GM21529 (cell line): ENCODE measurements at regions not wholly inside any gene's neighbourhood (a gene's known extent, or its start where the extent isn't known, plus 50 kb on each side); places are given as distances from the start of the nearest gene placed in this dataset.
"Not testable (repeated sequence)": the region's sequence is repeated elsewhere in the genome, so short reads cannot be mapped to it uniquely, and the experiment has no call there.

Experiments used
- ATAC-seq: cut with Tn5 transposase; IDR thresholded peaks from one replicate; pipeline ENCODE4 v1.9.1; 2021; ENCODE audit not compliant: unreplicated experiment

- ATAC-seq = no peak
Measured at GRCh38 chr4:42824278-42824977, 68.1 kb upstream of the GRXCR1 start.

- no peak for ATAC-seq
Measured at GRCh38 chr4:42821230-42821629, 71.3 kb upstream of the GRXCR1 start.

GRCh38 chr4:42819863-42820514, 72.5 kb upstream of the GRXCR1 start:
- ATAC-seq = no peak

GRCh38 chr4:42817913-42818312, 74.6 kb upstream of the GRXCR1 start:
- no peak for ATAC-seq

GRCh38 chr4:42816880-42817400, 75.6 kb upstream of the GRXCR1 start:
- no peak for ATAC-seq

- ATAC-seq = no peak
Measured at GRCh38 chr4:42816189-42816879, 76.2 kb upstream of the GRXCR1 start.

- ATAC-seq = no peak
Measured at GRCh38 chr4:42809419-42810084, 83.0 kb upstream of the GRXCR1 start.

- no peak for ATAC-seq
Measured at GRCh38 chr4:42806303-42806835, 86.1 kb upstream of the GRXCR1 start.

- ATAC-seq = no peak
Measured at GRCh38 chr4:42789041-42789567, 103.4 kb upstream of the GRXCR1 start.

- ATAC-seq = no peak
Measured at GRCh38 chr4:42787079-42787463, 105.4 kb upstream of the GRXCR1 start.

- no peak for ATAC-seq
Measured at GRCh38 chr4:42786350-42787078, 106.0 kb upstream of the GRXCR1 start.

GRCh38 chr4:42785817-42786216, 106.7 kb upstream of the GRXCR1 start:
- ATAC-seq = no peak

- no peak for ATAC-seq
Measured at GRCh38 chr4:42781315-42781714, 111.2 kb upstream of the GRXCR1 start.

GRCh38 chr4:42778349-42778748, 114.2 kb upstream of the GRXCR1 start:
- ATAC-seq = no peak

- ATAC-seq = no peak
Measured at GRCh38 chr4:42768125-42768748, 111.3 kb upstream of the ATP8A1 start.

- no peak for ATAC-seq
Measured at GRCh38 chr4:42767669-42768068, 110.8 kb upstream of the ATP8A1 start.

GRCh38 chr4:42761804-42762203, 104.9 kb upstream of the ATP8A1 start:
- ATAC-seq = no peak

GRCh38 chr4:42754965-42755364, 98.1 kb upstream of the ATP8A1 start:
- not testable (repeated sequence) for ATAC-seq

GRCh38 chr4:42751587-42751986, 94.7 kb upstream of the ATP8A1 start:
- no peak for ATAC-seq

GRCh38 chr4:42750856-42751255, 94.0 kb upstream of the ATP8A1 start:
- ATAC-seq = no peak
